K562 (cell line): ENCODE measurements at regions not wholly inside any gene's neighbourhood (a gene's known extent, or its start where the extent isn't known, plus 50 kb on each side); places are given as distances from the start of the nearest gene placed in this dataset.

Source experiments
- HDGF ChIP-seq: fragments of 450-650 bp; IDR thresholded peaks from 2 replicates; pipeline ENCODE4 v1.6.1; 2016
- HLTF ChIP-seq: fragments of 450-650 bp; IDR thresholded peaks from 2 replicates; pipeline ENCODE4 v1.6.1; 2016
- HOXB6 ChIP-seq: fragments of 250-450 bp; sonication (Bioruptor Pico); IDR thresholded peaks from 2 replicates; pipeline ENCODE4 v1.5.1; 2022; ENCODE audit warnings: mild to moderate bottlenecking, borderline replicate concordance
- L3MBTL2 ChIP-seq: fragments of 450-650 bp; IDR thresholded peaks from 2 replicates; pipeline ENCODE4 v1.6.1; 2016; ENCODE audit warnings: mild to moderate bottlenecking, moderate library complexity
- POLR2AphosphoS5 ChIP-seq: IDR thresholded peaks from 2 replicates; pipeline ENCODE4 v1.6.1; 2011; ENCODE audit warnings: mild to moderate bottlenecking, low read depth, low read length, moderate library complexity; ENCODE audit not compliant: control insufficient read depth, insufficient read depth
- POLR3G ChIP-seq: IDR thresholded peaks from 2 replicates; pipeline ENCODE4 v1.6.1; 2011; ENCODE audit not compliant: insufficient read length, insufficient replicate concordance; ENCODE audit errors: extremely low read depth
- PTBP1 ChIP-seq: fragments of 200-400 bp; formaldehyde crosslinking; IDR thresholded peaks from 2 replicates; pipeline ENCODE4 v1.6.1; 2017; ENCODE audit warnings: low read depth, low read length
- SMAD3 ChIP-seq: fragments of 450-650 bp; formaldehyde crosslinking; conservative IDR thresholded peaks from 2 replicates; pipeline ENCODE4 v1.4.0; 2020; ENCODE audit warnings: mild to moderate bottlenecking
- SREBF1 ChIP-seq: fragments of 150-350 bp; IDR thresholded peaks from 2 replicates; pipeline ENCODE4 v1.6.1; 2014; ENCODE audit warnings: antibody characterized with exemption, low read depth, low read length, borderline replicate concordance
- SRSF3 ChIP-seq: fragments of 200-400 bp; formaldehyde crosslinking; IDR thresholded peaks from 2 replicates; pipeline ENCODE4 v1.6.1; 2016; ENCODE audit warnings: mild to moderate bottlenecking, low read length, moderate library complexity; ENCODE audit not compliant: insufficient read depth
- TAF9B ChIP-seq: fragments of 450-650 bp; IDR thresholded peaks from 2 replicates; pipeline ENCODE4 v1.6.1; 2018; ENCODE audit warnings: mild to moderate bottlenecking; ENCODE audit not compliant: partially characterized antibody
- TCF3 ChIP-seq: sonication (generic); formaldehyde crosslinking; IDR thresholded peaks from 2 replicates; pipeline ENCODE4 v1.4.0; 2020; ENCODE audit warnings: mild to moderate bottlenecking, missing genetic modification reagents
- ZBTB8A ChIP-seq: fragments of 450-650 bp; IDR thresholded peaks from 2 replicates; pipeline ENCODE4 v1.6.1; 2018; ENCODE audit warnings: mild to moderate bottlenecking, moderate library complexity; ENCODE audit not compliant: partially characterized antibody
- ZNF174 ChIP-seq: fragments of 250-450 bp; sonication (Bioruptor Pico); IDR thresholded peaks from 2 replicates; pipeline ENCODE4 v1.4.0; 2020; ENCODE audit warnings: mild to moderate bottlenecking
- ZNF217 ChIP-seq: sonication (generic); formaldehyde crosslinking; IDR thresholded peaks from 2 replicates; pipeline ENCODE4 v1.8.0; 2022; ENCODE audit warnings: mild to moderate bottlenecking, missing genetic modification reagents
- ZNF232 ChIP-seq: sonication (generic); formaldehyde crosslinking; IDR thresholded peaks from 2 replicates; pipeline ENCODE4 v1.8.0; 2022; ENCODE audit warnings: mild to moderate bottlenecking, missing genetic modification reagents
- TF ChIP-seq, protein P1 (sequence below): fragments of 450-650 bp; IDR thresholded peaks from 2 replicates; pipeline ENCODE4 v1.6.1; 2016; ENCODE audit warnings: mild to moderate bottlenecking, moderate library complexity
- TF ChIP-seq, protein P2 (sequence below): fragments of 450-650 bp; formaldehyde crosslinking; IDR thresholded peaks from 2 replicates; pipeline ENCODE4 v1.4.0; 2020; ENCODE audit warnings: mild to moderate bottlenecking, mixed read lengths

GRCh38 chr6:100228834-100229441 lies 234.9 kb upstream of the MCHR2 start (continued):
- TF ChIP-seq, protein P1, sequence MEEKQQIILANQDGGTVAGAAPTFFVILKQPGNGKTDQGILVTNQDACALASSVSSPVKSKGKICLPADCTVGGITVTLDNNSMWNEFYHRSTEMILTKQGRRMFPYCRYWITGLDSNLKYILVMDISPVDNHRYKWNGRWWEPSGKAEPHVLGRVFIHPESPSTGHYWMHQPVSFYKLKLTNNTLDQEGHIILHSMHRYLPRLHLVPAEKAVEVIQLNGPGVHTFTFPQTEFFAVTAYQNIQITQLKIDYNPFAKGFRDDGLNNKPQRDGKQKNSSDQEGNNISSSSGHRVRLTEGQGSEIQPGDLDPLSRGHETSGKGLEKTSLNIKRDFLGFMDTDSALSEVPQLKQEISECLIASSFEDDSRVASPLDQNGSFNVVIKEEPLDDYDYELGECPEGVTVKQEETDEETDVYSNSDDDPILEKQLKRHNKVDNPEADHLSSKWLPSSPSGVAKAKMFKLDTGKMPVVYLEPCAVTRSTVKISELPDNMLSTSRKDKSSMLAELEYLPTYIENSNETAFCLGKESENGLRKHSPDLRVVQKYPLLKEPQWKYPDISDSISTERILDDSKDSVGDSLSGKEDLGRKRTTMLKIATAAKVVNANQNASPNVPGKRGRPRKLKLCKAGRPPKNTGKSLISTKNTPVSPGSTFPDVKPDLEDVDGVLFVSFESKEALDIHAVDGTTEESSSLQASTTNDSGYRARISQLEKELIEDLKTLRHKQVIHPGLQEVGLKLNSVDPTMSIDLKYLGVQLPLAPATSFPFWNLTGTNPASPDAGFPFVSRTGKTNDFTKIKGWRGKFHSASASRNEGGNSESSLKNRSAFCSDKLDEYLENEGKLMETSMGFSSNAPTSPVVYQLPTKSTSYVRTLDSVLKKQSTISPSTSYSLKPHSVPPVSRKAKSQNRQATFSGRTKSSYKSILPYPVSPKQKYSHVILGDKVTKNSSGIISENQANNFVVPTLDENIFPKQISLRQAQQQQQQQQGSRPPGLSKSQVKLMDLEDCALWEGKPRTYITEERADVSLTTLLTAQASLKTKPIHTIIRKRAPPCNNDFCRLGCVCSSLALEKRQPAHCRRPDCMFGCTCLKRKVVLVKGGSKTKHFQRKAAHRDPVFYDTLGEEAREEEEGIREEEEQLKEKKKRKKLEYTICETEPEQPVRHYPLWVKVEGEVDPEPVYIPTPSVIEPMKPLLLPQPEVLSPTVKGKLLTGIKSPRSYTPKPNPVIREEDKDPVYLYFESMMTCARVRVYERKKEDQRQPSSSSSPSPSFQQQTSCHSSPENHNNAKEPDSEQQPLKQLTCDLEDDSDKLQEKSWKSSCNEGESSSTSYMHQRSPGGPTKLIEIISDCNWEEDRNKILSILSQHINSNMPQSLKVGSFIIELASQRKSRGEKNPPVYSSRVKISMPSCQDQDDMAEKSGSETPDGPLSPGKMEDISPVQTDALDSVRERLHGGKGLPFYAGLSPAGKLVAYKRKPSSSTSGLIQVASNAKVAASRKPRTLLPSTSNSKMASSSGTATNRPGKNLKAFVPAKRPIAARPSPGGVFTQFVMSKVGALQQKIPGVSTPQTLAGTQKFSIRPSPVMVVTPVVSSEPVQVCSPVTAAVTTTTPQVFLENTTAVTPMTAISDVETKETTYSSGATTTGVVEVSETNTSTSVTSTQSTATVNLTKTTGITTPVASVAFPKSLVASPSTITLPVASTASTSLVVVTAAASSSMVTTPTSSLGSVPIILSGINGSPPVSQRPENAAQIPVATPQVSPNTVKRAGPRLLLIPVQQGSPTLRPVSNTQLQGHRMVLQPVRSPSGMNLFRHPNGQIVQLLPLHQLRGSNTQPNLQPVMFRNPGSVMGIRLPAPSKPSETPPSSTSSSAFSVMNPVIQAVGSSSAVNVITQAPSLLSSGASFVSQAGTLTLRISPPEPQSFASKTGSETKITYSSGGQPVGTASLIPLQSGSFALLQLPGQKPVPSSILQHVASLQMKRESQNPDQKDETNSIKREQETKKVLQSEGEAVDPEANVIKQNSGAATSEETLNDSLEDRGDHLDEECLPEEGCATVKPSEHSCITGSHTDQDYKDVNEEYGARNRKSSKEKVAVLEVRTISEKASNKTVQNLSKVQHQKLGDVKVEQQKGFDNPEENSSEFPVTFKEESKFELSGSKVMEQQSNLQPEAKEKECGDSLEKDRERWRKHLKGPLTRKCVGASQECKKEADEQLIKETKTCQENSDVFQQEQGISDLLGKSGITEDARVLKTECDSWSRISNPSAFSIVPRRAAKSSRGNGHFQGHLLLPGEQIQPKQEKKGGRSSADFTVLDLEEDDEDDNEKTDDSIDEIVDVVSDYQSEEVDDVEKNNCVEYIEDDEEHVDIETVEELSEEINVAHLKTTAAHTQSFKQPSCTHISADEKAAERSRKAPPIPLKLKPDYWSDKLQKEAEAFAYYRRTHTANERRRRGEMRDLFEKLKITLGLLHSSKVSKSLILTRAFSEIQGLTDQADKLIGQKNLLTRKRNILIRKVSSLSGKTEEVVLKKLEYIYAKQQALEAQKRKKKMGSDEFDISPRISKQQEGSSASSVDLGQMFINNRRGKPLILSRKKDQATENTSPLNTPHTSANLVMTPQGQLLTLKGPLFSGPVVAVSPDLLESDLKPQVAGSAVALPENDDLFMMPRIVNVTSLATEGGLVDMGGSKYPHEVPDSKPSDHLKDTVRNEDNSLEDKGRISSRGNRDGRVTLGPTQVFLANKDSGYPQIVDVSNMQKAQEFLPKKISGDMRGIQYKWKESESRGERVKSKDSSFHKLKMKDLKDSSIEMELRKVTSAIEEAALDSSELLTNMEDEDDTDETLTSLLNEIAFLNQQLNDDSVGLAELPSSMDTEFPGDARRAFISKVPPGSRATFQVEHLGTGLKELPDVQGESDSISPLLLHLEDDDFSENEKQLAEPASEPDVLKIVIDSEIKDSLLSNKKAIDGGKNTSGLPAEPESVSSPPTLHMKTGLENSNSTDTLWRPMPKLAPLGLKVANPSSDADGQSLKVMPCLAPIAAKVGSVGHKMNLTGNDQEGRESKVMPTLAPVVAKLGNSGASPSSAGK: peak; percentile 89
- TF ChIP-seq HLTF (no peak), ZBTB8A (no peak), HOXB6 (CRISPR knock-in tag) (no peak), HDGF (no peak), TAF9B (peak; percentile 19), ZNF174 (CRISPR knock-in tag) (no peak), L3MBTL2 (peak; percentile 88), SREBF1 (no peak), ZNF232 (CRISPR knock-in tag) (no peak), POLR3G (no peak), SRSF3 (no peak), PTBP1 (no peak), POLR2AphosphoS5 (peak; percentile 64; the same call in 1 of the 2 replicates), SMAD3 (CRISPR knock-in tag) (no peak), TCF3 (no peak), ZNF217 (CRISPR knock-in tag) (no peak)
- TF ChIP-seq, protein P2, sequence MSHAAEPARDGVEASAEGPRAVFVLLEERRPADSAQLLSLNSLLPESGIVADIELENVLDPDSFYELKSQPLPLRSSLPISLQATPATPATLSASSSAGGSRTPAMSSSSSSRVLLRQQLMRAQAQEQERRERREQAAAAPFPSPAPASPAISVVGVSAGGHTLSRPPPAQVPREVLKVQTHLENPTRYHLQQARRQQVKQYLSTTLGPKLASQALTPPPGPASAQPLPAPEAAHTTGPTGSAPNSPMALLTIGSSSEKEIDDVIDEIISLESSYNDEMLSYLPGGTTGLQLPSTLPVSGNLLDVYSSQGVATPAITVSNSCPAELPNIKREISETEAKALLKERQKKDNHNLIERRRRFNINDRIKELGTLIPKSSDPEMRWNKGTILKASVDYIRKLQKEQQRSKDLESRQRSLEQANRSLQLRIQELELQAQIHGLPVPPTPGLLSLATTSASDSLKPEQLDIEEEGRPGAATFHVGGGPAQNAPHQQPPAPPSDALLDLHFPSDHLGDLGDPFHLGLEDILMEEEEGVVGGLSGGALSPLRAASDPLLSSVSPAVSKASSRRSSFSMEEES (CRISPR knock-in tag): no peak
